Fibroblast of peridontal ligament (primary cell): ENCODE measurements at regions not wholly inside any gene's neighbourhood (a gene's known extent, or its start where the extent isn't known, plus 50 kb on each side); places are given as distances from the start of the nearest gene placed in this dataset.

Source experiments
- DNase-seq: peaks from one replicate; pipeline ENCODE4 v3.0.0-alpha.2; 2010; ENCODE audit errors: extremely low read depth

DNA sequence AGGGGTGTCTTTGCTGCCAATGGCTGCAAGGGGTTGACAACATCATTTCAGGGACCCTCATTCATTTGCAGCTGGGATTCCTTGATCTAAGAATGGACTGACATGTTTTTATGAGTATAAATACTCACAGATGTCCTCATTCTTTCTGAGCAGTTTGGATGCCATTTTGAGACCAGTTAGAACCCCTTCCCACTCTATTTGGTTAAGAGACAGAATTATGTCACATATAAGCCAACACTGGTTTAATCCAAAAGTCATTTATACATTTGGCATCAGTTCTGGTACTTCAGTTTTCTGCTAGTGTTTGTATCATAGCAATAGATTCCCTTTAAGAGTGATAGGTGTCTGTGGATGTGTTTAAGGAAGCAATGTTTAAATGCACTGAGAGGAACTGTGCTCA, 248.8 kb downstream of the SAMD5 start:
- DNase-seq = no peak

DNA sequence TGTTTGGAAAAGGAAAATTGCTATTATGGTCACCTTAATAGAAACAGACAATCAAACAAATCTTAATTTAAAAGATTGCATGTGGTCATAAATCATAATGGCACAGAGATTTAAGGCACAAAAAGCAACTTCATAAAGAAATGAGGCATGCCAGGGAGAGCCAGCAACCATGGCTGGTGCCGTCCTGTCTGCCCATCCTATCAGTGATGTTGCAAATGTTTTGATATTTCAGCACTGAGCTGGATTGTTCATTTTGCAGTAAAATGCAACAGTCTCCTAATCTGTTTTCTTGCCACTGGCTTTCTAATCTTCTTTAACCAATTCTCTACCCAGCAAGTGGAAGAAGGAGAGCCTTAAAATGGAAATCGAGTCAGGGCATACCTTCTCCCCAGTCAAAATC, 249.8 kb downstream of the SAMD5 start:
- DNase-seq = no peak

DNA sequence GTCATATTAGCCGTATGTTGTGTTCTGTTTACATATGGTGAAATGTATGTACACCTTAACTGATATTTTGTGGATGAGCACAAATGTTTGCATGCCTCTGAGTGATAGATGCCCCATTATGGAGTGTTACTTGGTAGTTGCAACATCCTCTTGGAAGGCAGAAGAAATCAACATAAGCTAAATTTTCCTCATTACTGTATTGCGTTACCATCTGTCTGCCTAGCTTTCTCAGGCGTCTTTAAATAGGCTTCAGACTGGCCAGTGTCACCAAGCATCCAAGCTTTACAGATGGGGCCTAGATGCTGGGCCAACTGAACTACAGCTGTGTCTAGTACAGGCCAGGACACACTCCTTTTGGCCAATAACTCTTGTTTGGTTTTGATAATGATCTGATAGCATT, 250.6 kb downstream of the SAMD5 start:
- DNase-seq = peak; percentile 58

DNA sequence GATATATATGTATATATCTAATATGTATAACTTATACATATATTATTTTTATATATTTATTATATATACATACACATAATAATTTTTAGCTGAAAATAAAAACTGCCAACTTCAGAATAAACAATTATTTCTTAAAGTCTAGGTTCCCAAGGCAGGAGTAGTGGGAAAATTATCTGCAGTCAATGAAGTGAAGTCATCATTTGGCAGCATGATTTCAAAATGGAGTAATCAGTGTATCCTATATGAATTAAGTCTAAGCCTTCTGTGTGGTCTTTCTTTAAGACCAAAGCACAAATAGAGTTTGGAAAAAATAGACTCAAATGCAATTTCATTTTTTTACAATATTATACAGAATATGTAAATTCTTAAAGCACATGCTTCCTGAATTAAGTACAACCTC, 251.0 kb downstream of the SAMD5 start:
- DNase-seq = no peak

- no peak for DNase-seq
Measured at GRCh38 chr6:147765541-147765940, 257.1 kb downstream of the SAMD5 start.

- no peak for DNase-seq
Measured at GRCh38 chr6:147768969-147769368, 260.5 kb downstream of the SAMD5 start.

DNA sequence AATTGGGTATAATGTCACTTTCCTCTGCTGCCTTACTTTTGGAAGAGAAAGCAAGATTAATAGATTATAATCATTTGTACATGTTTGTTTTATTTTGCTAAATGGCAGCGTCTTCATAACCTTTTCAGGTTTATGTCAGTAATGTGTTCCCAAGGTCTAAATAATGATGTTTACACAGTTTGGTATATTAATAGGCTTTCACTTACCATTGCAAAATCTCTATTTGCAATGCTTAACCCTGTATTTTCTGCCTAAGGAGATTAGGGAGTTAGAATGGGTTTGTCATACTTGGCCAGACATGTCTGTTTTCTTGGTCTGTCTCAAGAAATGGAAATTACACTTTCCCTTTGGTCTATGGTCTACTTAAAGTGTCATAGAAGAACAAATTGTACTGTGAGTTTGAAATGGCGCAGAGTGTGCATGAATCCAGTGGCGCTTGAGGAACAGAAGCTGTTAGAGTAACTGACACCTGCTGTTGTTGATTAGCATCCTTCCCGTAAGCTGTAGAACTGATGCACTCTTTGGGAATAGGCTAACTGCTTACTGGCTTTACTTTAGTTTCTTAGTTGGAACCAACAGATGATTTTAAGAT, 261.1 kb downstream of the SAMD5 start:
- DNase-seq = no peak

- no peak for DNase-seq
Measured at GRCh38 chr6:147770221-147770620, 261.7 kb downstream of the SAMD5 start.

DNA sequence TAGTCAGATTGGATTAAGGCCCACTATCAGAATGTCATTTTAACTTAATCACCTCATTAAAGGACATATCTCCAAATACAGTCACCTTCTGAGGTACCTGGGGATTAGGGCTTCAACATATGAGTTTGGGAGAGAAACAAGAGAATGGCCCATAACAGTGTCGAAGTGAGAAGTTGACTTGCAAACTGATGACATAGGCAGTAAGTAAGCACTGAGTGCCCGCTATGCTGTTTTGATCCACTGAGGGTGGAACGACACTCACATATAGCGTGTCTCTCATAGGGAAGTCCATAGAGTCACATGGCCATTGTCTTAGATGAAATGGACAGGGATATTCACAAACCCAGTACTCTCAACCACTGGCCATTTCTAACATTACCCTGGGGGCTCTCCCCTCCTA, 264.2 kb downstream of the SAMD5 start:
- no peak for DNase-seq

- no peak for DNase-seq
Measured at GRCh38 chr6:147774856-147775255, 266.4 kb downstream of the SAMD5 start.

DNA sequence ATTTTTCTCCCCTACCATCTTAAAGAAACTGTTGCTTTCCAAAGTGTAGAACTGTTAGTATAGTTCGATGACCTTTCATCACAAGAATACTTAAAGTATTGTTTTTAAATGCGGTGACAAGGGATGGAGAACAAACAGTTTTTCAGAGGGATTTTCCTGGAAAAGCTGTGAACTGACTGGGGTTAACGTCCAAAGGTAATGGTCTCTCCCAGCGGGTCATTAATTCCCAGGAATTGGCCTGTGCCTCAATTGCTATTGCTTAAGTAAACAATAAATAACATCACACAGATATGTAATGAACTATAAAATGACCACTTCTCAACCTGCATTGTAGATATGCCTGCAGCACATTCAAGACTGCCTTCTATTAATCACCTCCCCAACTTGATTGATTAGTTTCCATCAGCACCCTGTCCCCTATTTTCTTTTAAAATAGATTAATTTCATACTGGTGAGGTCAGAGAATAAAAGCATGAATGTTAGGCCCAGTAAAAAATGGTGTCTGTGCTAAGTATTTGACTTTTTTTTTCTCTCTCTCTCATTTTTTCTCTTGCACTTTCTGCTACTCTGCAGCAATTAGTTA, 268.2 kb downstream of the SAMD5 start:
- DNase-seq = no peak

- DNase-seq = no peak
Measured at GRCh38 chr6:147779624-147780023, 271.1 kb downstream of the SAMD5 start.

- DNase-seq = no peak
Measured at GRCh38 chr6:147782302-147782701, 273.8 kb downstream of the SAMD5 start.

DNA sequence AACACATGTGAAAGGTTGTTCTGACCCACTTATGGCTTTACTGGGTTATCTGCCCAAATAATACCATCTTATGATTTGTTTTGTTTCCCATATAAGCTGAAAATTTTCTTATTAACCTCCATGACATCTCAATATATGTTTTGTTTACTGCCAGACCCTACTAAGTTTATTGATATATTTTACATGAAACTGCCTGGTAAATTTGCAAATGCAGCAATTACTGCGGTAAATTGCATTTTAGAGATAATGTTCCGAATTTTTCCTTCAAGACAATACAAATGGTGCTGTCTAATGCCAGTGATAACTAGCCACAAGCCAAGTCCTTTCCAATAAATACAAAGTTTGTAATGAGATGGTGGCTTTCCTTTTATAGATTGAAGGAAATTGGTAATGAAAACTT, 275.9 kb downstream of the SAMD5 start:
- no peak for DNase-seq

GRCh38 chr6:147787417-147787816, 278.9 kb downstream of the SAMD5 start:
- DNase-seq = no peak

DNA sequence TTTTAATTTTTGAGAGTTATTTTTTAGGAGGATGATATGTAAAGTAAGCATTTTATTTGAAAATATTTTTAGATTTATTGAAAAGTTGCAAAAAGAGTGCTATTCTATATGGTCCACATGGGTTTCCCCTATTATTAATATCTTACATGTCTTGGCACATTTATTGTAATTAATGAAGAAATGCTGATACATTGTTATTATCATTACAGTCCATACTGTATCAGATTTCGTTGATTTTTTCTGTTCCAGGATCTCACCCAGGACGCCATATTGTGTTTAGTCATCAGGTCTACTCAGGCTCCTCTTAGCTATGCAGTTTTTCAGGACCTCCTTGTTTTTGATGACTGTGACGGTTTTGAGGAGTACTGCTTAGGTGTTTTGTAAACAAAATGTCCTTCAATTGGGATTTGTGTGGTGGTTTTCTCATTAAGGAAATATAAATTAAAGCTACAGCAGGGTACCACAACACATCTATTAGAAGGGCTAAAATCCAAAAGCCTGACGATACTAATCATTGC, 281.0 kb downstream of the SAMD5 start:
- no peak for DNase-seq

GRCh38 chr6:147793871-147794643, 285.6 kb downstream of the SAMD5 start:
- no peak for DNase-seq

DNA sequence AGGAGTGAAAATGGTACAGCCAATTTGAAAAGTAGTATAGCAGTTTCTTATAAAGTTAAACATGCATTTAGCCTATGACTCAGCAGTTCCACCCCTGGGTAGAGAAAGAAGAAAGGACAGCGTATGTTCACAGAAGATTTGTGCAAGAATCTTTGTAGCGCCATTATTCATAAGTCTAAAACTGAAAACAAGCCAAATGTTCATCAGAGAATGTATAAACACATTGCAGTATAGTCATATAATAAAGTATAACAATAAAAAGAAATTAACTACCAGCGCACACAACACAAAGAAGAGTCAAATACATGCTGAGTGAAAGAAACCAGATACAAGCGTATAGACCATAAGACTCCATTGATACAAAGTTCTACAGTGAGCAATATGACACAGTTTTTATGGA, 294.0 kb downstream of the SAMD5 start:
- DNase-seq = peak; percentile 23

DNA sequence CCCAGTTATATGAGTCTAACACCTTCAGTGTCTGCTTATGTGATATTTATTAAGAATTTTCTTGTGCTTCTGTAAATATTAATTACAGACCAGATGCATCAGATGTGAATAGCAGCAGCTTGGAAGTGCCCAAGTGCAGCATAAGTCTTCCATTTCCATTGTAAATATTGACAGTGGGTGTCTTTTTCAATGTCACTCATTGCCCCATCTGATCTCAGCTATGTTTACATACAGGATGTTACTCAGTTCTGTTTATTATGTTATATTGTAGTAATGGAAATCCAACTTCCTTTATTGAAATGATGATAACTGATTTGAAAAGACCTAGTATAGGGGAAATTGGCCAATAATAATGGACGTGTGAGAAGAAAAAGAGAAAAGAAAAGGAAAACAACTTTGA, 296.7 kb downstream of the SAMD5 start:
- no peak for DNase-seq

GRCh38 chr6:147806697-147807096, 298.2 kb downstream of the SAMD5 start:
- no peak for DNase-seq

DNA sequence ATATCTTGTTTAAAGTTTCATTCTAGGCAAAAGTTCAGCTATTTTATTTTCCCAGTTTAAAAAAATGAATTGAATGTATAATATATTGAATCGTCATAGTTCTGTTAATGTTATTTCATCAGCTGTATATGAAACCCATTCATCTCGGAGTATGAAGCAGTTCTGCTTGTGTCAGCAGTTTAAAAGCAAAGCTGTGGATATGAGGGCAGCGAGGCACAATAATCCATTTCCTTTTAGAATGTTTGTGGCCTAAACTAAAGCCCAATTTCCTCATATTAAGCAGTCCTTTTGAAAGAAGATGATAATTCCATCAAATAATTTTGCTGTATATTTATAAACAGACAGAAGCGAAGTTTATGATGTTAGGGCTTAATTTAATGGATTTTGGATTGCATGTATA, 300.1 kb downstream of the SAMD5 start:
- peak; percentile 15 for DNase-seq

DNA sequence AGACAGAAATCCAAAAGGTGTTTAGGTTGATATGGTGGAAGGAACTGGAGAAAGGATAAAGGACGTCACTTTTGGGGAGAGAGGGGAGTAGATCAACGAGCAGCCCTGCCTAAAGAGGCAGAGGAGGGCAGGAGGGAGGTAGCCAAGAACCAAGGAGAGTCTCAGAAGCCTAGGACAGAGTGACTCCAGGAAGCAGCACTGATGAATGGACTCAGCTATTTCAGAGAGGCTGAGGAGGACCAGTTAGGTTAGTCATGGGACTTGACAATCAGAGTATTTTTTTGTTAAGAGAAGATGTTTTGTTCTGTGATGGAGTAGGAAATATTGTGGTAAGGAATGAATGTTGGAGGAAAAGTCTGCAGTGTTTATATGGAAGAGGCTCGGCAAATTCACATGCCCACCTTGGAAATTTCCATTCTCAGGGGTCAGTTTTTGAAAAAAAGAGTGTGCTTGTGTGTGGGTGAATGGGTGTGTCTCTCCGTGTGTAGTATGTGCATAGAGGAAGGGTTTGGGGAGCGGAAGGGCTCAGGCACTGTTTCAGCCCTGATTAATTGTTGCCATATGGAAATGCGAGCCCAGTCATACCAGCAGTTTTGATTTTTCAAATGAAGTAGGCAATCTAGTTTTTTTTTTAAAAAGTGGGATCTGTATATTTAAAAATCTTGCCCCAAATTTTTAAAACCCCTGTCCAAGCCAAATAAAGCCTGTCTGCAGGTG, 303.6 kb downstream of the SAMD5 start:
- no peak for DNase-seq
